Loucy (cell line): ENCODE measurements at regions not wholly inside any gene's neighbourhood (a gene's known extent, or its start where the extent isn't known, plus 50 kb on each side); places are given as distances from the start of the nearest gene placed in this dataset.

Source experiments
- EZH2phosphoT487 ChIP-seq: fragments of 200-600 bp; IDR thresholded peaks from 2 replicates; pipeline ENCODE4 v1.6.1; 2018; ENCODE audit warnings: antibody characterized with exemption, mild to moderate bottlenecking, moderate library complexity, borderline replicate concordance
- TF ChIP-seq, protein P1 (sequence below): fragments of 200-600 bp; sonication (generic); conservative IDR thresholded peaks from 2 replicates; pipeline ENCODE4 v1.5.1; 2014; ENCODE audit warnings: mild to moderate bottlenecking, antibody characterized with exemption, low read length

DNA sequence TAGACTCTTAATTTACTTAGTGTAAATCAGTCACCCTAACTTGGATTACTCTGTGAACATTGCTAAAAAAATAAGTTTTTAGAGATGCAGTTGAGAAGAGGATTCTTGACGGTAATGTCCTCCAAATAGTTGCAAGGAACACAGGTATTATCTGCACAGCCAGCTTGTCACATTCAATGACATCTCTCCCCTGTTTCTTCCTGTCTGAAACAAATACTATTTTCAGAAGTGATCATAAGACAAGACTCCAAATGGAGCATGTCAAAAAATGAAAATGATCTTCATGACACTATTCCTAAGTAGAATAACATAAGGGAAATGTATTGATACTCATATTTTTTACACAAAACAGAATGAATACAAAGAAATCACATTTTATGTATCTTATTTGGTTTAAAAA is 227.9 kb upstream of the CHD1 start:
- TF ChIP-seq, protein P1, sequence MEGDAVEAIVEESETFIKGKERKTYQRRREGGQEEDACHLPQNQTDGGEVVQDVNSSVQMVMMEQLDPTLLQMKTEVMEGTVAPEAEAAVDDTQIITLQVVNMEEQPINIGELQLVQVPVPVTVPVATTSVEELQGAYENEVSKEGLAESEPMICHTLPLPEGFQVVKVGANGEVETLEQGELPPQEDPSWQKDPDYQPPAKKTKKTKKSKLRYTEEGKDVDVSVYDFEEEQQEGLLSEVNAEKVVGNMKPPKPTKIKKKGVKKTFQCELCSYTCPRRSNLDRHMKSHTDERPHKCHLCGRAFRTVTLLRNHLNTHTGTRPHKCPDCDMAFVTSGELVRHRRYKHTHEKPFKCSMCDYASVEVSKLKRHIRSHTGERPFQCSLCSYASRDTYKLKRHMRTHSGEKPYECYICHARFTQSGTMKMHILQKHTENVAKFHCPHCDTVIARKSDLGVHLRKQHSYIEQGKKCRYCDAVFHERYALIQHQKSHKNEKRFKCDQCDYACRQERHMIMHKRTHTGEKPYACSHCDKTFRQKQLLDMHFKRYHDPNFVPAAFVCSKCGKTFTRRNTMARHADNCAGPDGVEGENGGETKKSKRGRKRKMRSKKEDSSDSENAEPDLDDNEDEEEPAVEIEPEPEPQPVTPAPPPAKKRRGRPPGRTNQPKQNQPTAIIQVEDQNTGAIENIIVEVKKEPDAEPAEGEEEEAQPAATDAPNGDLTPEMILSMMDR, result no peak
- TF ChIP-seq EZH2phosphoT487, result no peak
